ENCODE measurements at regions not wholly inside any gene's neighbourhood (a gene's known extent, or its start where the extent isn't known, plus 50 kb on each side); places are given as distances from the start of the nearest gene placed in this dataset.
A peak's percentile ranks its signal among the peaks of the same experiment; 100 is the strongest.

DNA sequence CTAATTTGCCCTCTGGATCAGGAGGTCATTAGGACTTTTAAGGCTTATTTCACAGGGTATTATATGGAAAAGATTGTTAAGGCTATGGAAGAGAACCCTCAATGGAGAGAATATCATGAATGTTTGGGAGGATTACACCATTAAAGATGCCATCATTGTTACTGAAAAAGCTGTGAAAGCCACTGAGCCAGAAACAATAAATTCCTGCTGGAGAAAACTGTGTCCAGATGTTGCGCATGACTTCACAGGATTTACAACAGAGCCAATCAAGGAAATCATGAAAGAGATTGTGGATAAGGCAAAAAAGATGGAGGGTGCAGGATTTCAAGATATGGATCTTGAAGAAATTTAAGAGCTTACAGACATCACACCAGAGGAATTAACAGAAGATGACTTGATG lies 798.3 kb upstream of the SLC35B3 start:
- Histone ChIP-seq H3K27ac (ENCODE audit: low read depth, low read length, poor library complexity, severe bottlenecking) (peak overlapping the region; percentile 54), H3K36me3 (ENCODE audit: insufficient read depth, low read length, poor library complexity, severe bottlenecking) (no peaks in the 10 kb centered on the region), H3K4me1 (ENCODE audit: insufficient read depth, low read length, poor library complexity, severe bottlenecking) (peaks cover 13% of the 10 kb centered on the region), H3K27me3 (replicated peaks; ENCODE audit: insufficient read depth, low read depth, low read length, poor library complexity) (no peaks in the 10 kb centered on the region), H3K9me3 (ENCODE audit: low read depth, low read length, poor library complexity, severe bottlenecking) (peaks cover 8% of the 10 kb centered on the region), H3K4me3 (ENCODE audit: low read depth, low read length, poor library complexity, severe bottlenecking) (no peak overlapping the region)
- CTCF ChIA-PET = no interaction called here
- peak; percentile 61 for DNase-seq (ENCODE audit: low spot score)
- BruUV-seq (replicated peaks) = no TSS peak
- POLR2A ChIA-PET (ENCODE audit: low non-redundant PET) = no interaction called here
- TF ChIP-seq, protein P1, sequence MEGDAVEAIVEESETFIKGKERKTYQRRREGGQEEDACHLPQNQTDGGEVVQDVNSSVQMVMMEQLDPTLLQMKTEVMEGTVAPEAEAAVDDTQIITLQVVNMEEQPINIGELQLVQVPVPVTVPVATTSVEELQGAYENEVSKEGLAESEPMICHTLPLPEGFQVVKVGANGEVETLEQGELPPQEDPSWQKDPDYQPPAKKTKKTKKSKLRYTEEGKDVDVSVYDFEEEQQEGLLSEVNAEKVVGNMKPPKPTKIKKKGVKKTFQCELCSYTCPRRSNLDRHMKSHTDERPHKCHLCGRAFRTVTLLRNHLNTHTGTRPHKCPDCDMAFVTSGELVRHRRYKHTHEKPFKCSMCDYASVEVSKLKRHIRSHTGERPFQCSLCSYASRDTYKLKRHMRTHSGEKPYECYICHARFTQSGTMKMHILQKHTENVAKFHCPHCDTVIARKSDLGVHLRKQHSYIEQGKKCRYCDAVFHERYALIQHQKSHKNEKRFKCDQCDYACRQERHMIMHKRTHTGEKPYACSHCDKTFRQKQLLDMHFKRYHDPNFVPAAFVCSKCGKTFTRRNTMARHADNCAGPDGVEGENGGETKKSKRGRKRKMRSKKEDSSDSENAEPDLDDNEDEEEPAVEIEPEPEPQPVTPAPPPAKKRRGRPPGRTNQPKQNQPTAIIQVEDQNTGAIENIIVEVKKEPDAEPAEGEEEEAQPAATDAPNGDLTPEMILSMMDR (conservative IDR thresholded peaks at IDR 0.05; ENCODE audit: low read depth, low read length) = no peak
- TF ChIP-seq EZH2 (IDR thresholded peaks at IDR 0.05; ENCODE audit: borderline replicate concordance, low read depth, low read length, poor library complexity, severe bottlenecking) = no peak
- intact Hi-C loops (cut with micrococcal nuclease; ENCODE audit: unreplicated experiment) = no loop called here

DNA sequence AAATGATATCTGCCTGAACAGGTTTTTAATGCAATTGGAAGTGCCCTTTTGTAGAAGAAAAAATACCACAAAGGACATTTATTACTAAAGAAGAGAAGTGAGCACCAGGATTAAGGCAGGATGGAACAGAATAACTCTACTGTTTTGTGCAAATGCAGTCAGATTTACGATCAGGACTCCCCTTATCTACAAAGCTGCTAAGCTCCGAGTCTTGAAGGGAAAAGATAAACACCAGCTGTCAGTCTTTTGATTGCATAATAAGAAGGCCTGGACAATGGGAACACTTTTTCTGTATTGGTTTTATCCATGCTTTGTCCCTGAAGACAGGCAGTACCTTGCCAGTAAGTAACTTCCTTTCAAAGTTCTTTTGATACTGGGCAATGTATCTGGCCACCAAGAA lies 797.9 kb upstream of the SLC35B3 start:
- Histone ChIP-seq H3K9me3 (ENCODE audit: low read depth, low read length, poor library complexity, severe bottlenecking) (peaks cover 8% of the 10 kb centered on the region), H3K4me3 (ENCODE audit: low read depth, low read length, poor library complexity, severe bottlenecking) (no peak overlapping the region), H3K27ac (ENCODE audit: low read depth, low read length, poor library complexity, severe bottlenecking) (peak overlapping the region; percentile 54), H3K27me3 (replicated peaks; ENCODE audit: insufficient read depth, low read depth, low read length, poor library complexity) (no peaks in the 10 kb centered on the region), H3K4me1 (ENCODE audit: insufficient read depth, low read length, poor library complexity, severe bottlenecking) (peaks cover 13% of the 10 kb centered on the region), H3K36me3 (ENCODE audit: insufficient read depth, low read length, poor library complexity, severe bottlenecking) (no peaks in the 10 kb centered on the region)
- POLR2A ChIA-PET (ENCODE audit: low non-redundant PET) = no interaction called here
- no peak for TF ChIP-seq EZH2 (IDR thresholded peaks at IDR 0.05; ENCODE audit: borderline replicate concordance, low read depth, low read length, poor library complexity, severe bottlenecking)
- TF ChIP-seq, protein P1 (conservative IDR thresholded peaks at IDR 0.05; ENCODE audit: low read depth, low read length) = no peak
- intact Hi-C loops (cut with micrococcal nuclease; ENCODE audit: unreplicated experiment) = no loop called here
- no TSS peak for BruUV-seq (replicated peaks)
- CTCF ChIA-PET = no interaction called here
- DNase-seq (ENCODE audit: low spot score) = peak; percentile 56

DNA sequence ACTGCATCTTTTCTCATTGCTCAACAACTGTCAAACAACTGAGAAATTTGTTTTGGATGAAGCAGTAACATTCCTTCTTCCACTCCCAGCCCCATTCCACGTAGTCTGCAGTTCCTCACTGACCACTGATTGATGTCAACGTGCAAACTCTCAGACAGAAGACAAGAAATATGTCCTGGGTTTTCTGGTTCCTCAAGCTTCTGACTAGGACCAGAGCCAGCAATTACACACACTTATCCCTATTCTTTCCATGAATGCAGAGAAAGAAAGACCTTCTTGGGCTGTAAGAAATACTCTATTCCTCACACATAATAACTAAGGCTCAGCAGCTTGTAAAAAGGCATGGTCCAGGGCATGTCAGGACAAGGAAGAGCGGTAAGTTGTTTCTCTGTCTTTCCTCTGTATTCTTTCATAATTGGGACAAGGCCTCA lies 790.1 kb upstream of the SLC35B3 start:
- DNase-seq (ENCODE audit: low spot score) = no peak
- Histone ChIP-seq H3K4me1 (ENCODE audit: insufficient read depth, low read length, poor library complexity, severe bottlenecking) (peaks cover 7% of the 10 kb centered on the region), H3K9me3 (ENCODE audit: low read depth, low read length, poor library complexity, severe bottlenecking) (no peaks in the 10 kb centered on the region), H3K36me3 (ENCODE audit: insufficient read depth, low read length, poor library complexity, severe bottlenecking) (no peaks in the 10 kb centered on the region), H3K27ac (ENCODE audit: low read depth, low read length, poor library complexity, severe bottlenecking) (no peak overlapping the region), H3K4me3 (ENCODE audit: low read depth, low read length, poor library complexity, severe bottlenecking) (no peak overlapping the region), H3K27me3 (replicated peaks; ENCODE audit: insufficient read depth, low read depth, low read length, poor library complexity) (no peaks in the 10 kb centered on the region)
- intact Hi-C loops (cut with micrococcal nuclease; ENCODE audit: unreplicated experiment) = no loop called here
- TF ChIP-seq, protein P1 (conservative IDR thresholded peaks at IDR 0.05; ENCODE audit: low read depth, low read length) = no peak
- no peak for TF ChIP-seq EZH2 (IDR thresholded peaks at IDR 0.05; ENCODE audit: borderline replicate concordance, low read depth, low read length, poor library complexity, severe bottlenecking)
- ChIA-PET POLR2A (ENCODE audit: low non-redundant PET) (no interaction called here), CTCF (no interaction called here)
- BruUV-seq (replicated peaks) = no TSS peak

All from A673 (cell line).